WI38 (cell line): ENCODE measurements at regions not wholly inside any gene's neighbourhood (a gene's known extent, or its start where the extent isn't known, plus 50 kb on each side); places are given as distances from the start of the nearest gene placed in this dataset.

Experiments used
- H3K4me3 ChIP-seq: 2 replicates; pipeline ENCODE4 v1.5.1; 2011; ENCODE audit warnings: low read depth, mild to moderate bottlenecking, control low read depth, low read length
- CTCF ChIP-seq: IDR thresholded peaks from 2 replicates; pipeline ENCODE4 v1.5.1; 2012; ENCODE audit warnings: low read depth, mild to moderate bottlenecking, control low read depth, low read length

- no peak overlapping the region for H3K4me3 ChIP-seq
- TF ChIP-seq CTCF, result no peak
These were observed 396.8 kb downstream of the TLE4 start for GRCh38 chr9:79968533-79968932.

- no peak overlapping the region for H3K4me3 ChIP-seq
- TF ChIP-seq CTCF, result no peak
These were observed 391.1 kb downstream of the TLE4 start for GRCh38 chr9:79962836-79963235.

- H3K4me3 ChIP-seq, result no peak overlapping the region
These were observed 390.4 kb downstream of the TLE4 start for GRCh38 chr9:79962150-79962549.

GRCh38 chr9:79955300-79955699 is 383.5 kb downstream of the TLE4 start:
- TF ChIP-seq CTCF, result peak; percentile 26; the same call in 1 of the 2 replicates
- no peak overlapping the region for H3K4me3 ChIP-seq

More at GRCh38 chr9:79962150-79962549, 390.4 kb downstream of the TLE4 start:
- TF ChIP-seq CTCF, result no peak

DNA sequence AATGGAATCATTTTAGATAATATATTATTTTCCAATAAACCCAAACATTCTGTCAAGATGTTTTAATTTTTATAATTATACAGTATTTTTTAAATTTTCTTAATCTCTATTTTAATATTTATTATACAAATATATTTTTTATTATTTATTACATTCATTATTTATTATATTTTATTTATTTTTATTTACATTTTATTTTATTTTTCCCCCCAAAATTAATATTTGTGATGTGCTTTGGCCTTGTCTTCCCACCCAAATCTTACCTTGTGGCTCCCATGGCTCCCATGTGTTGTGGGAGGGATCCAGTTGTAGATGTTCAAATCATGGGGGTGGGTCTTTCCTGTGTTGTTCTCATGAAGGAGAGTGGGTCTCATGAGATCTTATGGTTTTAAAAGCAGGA is 382.1 kb downstream of the TLE4 start:
- no peak overlapping the region for H3K4me3 ChIP-seq
- no peak for TF ChIP-seq CTCF

GRCh38 chr9:79952401-79952800 is 380.6 kb downstream of the TLE4 start:
- H3K4me3 ChIP-seq, result no peak overlapping the region
- no peak for TF ChIP-seq CTCF

DNA sequence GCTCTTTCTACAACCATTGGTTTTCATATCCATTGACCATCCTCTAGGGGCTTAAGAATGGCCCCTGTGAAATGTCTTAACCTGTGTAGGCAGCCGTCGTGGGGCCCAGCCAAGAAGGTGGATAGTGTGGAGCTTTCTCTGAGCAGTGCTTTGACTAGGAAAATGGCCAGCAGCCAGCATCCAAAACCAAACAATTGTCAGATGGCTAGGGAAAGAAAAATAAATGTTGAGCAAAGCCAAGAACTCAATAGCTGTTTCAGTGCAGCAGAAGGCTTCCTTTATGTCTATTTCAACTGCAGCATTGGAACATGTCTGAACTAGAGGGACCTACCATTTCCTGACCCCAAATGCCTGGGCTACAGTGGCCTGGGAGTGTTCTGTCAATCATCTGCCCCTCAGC is 374.9 kb downstream of the TLE4 start:
- no peak overlapping the region for H3K4me3 ChIP-seq
- TF ChIP-seq CTCF, result no peak
